Stimulated activated CD8-positive, alpha-beta memory T cell treated with anti-CD3 and anti-CD28 coated beads, Interleukin-15, amount 100 ng/mL, for 48 hours (primary cell): ENCODE measurements at regions not wholly inside any gene's neighbourhood (a gene's known extent, or its start where the extent isn't known, plus 50 kb on each side); places are given as distances from the start of the nearest gene placed in this dataset.
"Not testable (repeated sequence)": the region's sequence is repeated elsewhere in the genome, so short reads cannot be mapped to it uniquely, and the experiment has no call there.

Source experiments
- DNase-seq, 2 donors: peaks; one replicate each; pipeline ENCODE4 v3.0.0-alpha.2; 2020; ENCODE audit warnings: low read depth in 2 of 2

GRCh38 chr16:7278636-7279035 lies 54.0 kb upstream of the RBFOX1 start:
- DNase-seq: no peak

DNA sequence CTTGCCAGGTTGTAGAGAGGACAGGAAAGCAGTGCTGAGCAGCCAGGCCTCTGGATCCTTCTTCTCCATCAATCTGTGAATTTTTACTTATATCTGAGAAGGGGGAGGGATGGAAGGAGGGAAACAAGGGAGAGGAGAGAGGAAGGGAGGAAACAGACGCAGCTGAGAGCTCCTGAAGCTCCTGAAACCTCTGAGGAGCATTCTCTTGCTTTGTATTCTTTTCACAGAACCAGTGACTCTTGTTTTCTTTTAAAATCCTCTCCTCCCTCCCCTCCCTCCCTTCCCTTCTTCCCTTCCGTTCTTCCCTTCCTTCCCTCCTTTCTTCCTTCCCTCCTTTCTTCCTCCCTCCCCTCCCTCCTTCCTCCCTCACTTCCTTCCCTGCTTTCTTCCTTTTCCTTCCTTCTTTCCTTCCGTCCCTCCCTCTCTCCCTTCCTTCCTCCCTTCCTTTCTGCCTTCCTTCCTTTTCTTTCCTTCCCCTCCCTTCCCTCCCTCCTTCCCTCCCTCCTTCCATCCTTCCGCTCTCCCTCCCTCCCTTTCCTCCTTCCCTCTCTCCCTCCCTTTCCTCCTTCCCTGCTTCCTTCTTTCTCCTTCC lies 60.0 kb upstream of the RBFOX1 start:
- DNase-seq: no peak

DNA sequence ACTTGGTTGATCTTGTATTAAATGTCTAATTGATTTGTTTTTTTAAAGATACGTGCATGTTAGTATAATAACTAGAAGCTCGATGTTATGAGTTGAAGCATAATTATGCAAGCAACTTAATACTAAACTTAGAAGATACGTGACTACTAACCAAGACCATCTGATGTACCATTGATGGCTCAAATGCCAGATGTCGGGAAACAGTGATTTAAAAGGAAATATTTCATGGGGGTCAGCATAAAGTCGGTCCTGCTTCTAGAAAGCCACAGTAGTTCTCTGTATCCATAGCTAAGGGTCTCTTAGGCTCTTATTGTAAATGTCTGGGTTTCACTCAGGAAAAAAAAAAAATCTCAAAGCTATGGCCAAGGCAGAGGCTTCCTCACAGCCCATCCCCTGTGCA lies 61.2 kb upstream of the RBFOX1 start:
- DNase-seq: no peak

DNA sequence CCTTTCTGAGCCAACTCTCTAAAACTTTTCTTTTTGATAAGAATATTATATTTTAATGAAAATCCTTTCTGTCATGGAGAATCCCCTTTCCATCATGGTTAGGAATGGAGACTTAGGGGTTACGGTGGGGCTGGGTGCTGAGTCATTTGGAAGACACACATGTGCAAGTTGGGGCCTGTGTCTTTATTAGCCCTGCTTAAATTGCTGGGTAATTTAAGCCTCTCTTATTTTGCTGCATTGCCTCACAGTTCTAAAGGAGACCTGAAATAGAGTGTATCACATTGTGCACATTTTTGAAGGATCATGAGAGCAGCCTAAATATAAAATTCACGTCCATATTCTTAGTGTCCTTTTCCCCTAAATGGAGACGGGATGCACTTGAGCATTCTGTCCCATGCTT lies 61.8 kb upstream of the RBFOX1 start:
- DNase-seq: no peak

GRCh38 chr16:7270006-7270405 lies 62.6 kb upstream of the RBFOX1 start:
- DNase-seq: no peak

- no peak for DNase-seq
These were observed 64.5 kb upstream of the RBFOX1 start for GRCh38 chr16:7268182-7268581.

DNA sequence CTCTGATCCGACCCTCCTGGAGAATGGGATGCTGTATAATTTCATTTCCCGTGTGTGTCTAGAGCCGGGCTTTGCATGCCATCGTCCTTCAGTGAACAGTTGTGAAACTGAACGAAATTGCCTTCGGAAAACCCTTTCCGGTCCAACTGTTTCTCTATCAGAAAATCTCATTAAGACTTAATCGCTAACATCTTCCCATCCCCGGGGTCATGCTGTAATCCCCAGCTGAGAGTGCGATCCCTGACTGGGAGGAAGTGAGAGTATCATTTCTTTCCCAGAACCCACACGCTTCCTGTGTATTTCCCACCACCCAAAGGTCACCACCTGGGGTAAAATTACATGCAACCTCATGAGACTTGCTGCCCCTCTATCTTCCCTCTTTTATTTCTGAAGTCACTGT lies 75.6 kb upstream of the RBFOX1 start:
- DNase-seq: no peak

- no peak for DNase-seq
These were observed 86.1 kb upstream of the RBFOX1 start for GRCh38 chr16:7246578-7246977.

DNA sequence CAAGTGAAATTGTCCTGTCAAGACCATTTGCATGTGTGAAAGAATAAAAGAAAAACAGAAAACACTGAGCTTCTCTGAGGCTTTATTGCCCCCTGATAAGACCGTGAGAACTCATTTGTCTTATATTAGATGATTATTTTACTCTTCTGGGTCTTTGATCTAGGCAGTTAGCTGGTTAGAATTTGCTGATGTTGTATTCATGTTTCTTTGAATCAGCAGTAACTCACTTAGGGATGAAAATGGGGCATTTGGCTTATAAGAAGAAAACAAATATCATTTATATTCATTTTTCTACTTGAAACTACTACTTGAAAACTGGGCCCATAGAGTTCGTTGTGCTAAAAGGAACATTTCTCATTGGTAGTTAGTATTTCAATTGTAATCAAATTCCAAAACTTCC lies 93.1 kb upstream of the RBFOX1 start:
- DNase-seq: no peak

DNA sequence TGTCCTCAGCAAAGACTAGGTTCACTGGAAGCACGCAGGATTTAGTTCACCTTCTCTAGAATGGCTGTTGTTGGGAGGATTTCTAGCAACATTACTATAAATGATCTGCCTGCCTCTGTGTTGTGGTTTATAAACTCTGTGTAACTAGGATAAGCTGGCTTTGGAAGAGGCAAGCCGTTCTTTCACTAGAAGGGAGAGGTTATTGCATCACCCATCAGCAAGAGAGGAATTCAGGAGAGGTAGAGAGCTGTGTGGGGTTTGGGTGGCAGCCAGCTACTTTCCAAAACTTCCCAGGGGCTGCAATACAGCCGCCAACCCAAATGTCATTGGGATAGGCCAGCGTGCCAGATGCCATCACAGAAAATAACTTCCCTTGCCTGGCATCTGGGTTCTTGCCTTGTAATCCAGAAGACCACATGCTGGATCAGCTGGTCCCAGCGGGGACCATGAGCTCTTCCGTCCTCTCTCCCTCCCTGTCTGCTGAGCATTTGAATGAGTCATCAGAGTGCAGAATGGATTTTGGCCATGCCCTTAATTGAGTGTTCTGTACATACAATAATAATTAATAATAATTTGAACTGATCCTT lies 95.7 kb upstream of the RBFOX1 start:
- no peak for DNase-seq

GRCh38 chr16:7233975-7234374 lies 98.7 kb upstream of the RBFOX1 start:
- DNase-seq: no peak

DNA sequence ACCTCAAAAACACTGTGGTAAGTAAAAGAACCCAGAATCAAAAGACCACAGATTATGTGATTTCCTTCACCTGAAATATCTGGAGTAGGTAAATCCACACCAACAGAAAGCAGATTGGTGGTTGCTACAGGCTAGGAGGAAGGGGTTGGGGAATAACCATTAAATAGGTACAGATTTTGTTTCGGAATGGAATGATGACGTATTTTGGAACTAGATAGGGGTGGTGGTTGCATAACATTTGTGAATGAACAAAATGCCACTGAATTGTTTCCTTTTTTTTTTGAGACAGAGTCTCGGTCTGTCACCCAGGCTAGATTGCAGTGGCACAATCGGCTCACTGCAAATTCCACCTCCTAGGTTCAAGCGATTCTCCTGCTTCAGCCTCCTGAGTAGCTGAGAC lies 100.9 kb upstream of the RBFOX1 start:
- no peak for DNase-seq

DNA sequence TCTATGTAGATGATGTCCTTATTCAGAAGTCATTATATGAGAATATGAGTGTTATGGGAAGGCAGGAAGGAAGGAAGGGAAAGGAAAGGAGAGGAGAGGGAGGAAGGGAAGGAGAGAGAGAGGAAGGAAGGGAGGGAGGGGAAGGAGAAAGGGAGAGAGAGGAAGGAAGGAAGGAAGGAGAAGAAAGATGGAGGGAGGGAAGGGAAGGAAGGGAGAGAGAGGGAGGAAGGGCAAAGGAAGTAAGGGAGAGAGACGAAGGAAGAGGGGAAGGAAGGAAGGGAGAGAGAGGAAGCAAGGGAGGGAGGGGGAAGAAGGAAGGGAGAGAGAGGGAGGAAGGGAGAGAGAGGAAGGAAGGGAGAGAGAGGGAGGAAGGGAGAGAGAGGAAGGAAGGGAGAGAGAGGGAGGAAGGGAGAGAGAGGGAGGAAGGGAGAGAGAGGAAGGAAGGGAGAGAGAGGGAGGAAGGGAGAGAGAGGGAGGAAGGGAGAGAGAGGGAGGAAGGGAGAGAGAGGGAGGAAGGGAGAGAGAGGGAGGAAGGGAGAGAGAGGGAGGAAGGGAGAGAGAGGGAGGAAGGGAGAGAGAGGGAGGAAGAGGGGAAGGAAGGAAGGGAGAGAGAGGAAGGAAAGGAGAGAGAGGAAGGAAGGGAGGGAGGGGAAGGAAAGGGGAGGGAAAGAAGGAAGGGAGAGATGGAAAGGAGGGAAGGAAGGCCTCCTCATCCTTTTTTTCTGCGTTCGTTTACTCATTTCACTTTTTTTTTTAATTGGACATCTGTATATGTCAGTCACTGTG lies 103.0 kb upstream of the RBFOX1 start:
- not testable (repeated sequence) for DNase-seq

GRCh38 chr16:7227229-7227721 lies 105.4 kb upstream of the RBFOX1 start:
- no peak for DNase-seq

GRCh38 chr16:7221157-7221556 lies 111.5 kb upstream of the RBFOX1 start:
- no peak for DNase-seq

- DNase-seq: no peak
These were observed 113.7 kb upstream of the RBFOX1 start for GRCh38 chr16:7218936-7219335.

DNA sequence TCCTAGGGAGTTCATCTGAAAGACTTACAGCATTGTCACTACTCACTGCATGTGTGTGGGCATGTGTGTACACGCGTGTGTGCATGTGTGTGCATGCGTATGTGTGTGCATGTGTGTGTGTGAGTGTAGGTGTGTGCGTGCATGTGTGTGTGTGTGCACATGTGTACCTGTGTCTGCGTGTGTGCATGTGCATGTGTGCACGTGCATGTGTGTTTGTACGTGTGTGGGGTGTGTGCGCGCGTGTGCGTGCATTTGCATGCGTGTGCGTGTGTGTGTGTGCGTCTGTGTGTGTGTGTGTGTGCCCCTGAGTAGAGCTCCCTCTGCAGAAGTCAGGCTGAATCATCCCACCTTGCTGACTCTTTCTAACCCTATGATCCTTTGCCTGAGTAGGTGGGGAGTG lies 114.8 kb upstream of the RBFOX1 start:
- DNase-seq: no peak

DNA sequence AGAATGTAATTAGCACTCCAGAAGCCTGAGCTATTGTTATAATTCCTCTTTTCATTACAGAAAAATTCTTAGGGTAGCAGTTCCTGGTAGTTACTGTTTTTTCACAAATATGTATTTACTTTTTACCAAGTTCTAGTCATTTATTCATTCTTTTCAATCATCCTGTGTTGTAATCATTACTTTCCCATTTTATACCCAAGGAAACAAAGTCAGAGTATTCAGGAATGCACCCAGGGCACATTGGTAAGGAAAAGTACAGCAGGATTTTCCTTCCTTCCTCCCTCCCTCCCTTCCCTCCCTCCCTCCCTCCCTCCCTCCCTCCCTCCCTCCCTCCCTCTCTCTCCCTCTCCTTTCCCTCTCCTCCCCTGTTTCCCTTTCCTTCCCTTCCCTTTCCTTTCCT lies 115.9 kb upstream of the RBFOX1 start:
- no peak for DNase-seq

GRCh38 chr16:7211781-7212180 lies 120.9 kb upstream of the RBFOX1 start:
- no peak for DNase-seq

GRCh38 chr16:7209598-7209997 lies 123.0 kb upstream of the RBFOX1 start:
- DNase-seq: no peak

- no peak for DNase-seq
These were observed 126.2 kb upstream of the RBFOX1 start for GRCh38 chr16:7206469-7206868.

- DNase-seq: no peak
These were observed 132.3 kb upstream of the RBFOX1 start for GRCh38 chr16:7200320-7200719.

- no peak for DNase-seq
These were observed 147.0 kb upstream of the RBFOX1 start for GRCh38 chr16:7185689-7186088.
